Body of pancreas (tissue), 4 donors: ENCODE measurements at regions not wholly inside any gene's neighbourhood (a gene's known extent, or its start where the extent isn't known, plus 50 kb on each side); places are given as distances from the start of the nearest gene placed in this dataset.

ENCODE experiments used
- ATAC-seq: fragments of 150-250 bp; one replicate; pipeline ENCODE4 v1.9.1; 2016
- DNase-seq, 4 donors: peaks; one replicate each; pipeline ENCODE4 v3.0.0-alpha.2; 2019
- H3K27ac ChIP-seq, 4 donors: fragments of 200-600 bp; sonication (generic); 1 replicate in 3 of 4; 2 replicates in 1 of 4; pipeline versions ENCODE4 v1.5.1 to v1.6.1; 2016 to 2019; ENCODE audit warnings: mild to moderate bottlenecking in 1 of 4, mixed read lengths in 1 of 4, moderate library complexity in 1 of 4
- H3K27me3 ChIP-seq, 2 donors: fragments of 200-600 bp; sonication (generic); one replicate each; pipeline ENCODE4 v1.6.0; 2016; ENCODE audit warnings: mild to moderate bottlenecking in 1 of 2
- H3K36me3 ChIP-seq, 2 donors: fragments of 200-600 bp; sonication (generic); replicated peaks in 1 of 2; 2 replicates each; pipeline ENCODE4 v1.5.1; 2016; ENCODE audit warnings: low read depth in 2 of 2; ENCODE audit not compliant: insufficient read depth in 1 of 2
- H3K4me1 ChIP-seq: fragments of 200-600 bp; sonication (generic); one replicate; pipeline ENCODE4 v1.6.0; 2016
- H3K4me3 ChIP-seq, 2 donors: fragments of 200-600 bp; sonication (generic); 1 replicate in 1 of 2; 2 replicates in 1 of 2; pipeline ENCODE4 v1.5.1; 2016 to 2019
- H3K9me3 ChIP-seq, 3 donors: fragments of 200-600 bp; sonication (generic); 1 replicate in 2 of 3; 2 replicates in 1 of 3; pipeline ENCODE4 v1.5.1; 2016
- POLR2A ChIP-seq, 3 donors: fragments of 450-650 bp; IDR thresholded peaks; one replicate each; pipeline ENCODE4 v1.6.1; 2016; ENCODE audit warnings: antibody characterized with exemption in 3 of 3, mild to moderate bottlenecking in 2 of 3
- WGBS, 2 donors: methylation state at CpG; one replicate each; pipeline ENCODE4 v1.1.5; 2017; 5-methylcytosine and 5-hydroxymethylcytosine counted together
- intact Hi-C: fragments of 100-400 bp; cut with DNase I; formaldehyde crosslinking; loops from one replicate; pipeline ENCODE4 v1.15.1; 2023
- TF ChIP-seq, protein P1 (sequence below), 7 experiments: fragments of 450-650 bp in 4 of 7; fragments of 200-600 bp in 3 of 7; sonication (generic) in 3 of 7; IDR thresholded peaks; one replicate each; pipeline ENCODE4 v1.5.1; 2016 to 2019; ENCODE audit warnings: antibody characterized with exemption in 7 of 7

DNA sequence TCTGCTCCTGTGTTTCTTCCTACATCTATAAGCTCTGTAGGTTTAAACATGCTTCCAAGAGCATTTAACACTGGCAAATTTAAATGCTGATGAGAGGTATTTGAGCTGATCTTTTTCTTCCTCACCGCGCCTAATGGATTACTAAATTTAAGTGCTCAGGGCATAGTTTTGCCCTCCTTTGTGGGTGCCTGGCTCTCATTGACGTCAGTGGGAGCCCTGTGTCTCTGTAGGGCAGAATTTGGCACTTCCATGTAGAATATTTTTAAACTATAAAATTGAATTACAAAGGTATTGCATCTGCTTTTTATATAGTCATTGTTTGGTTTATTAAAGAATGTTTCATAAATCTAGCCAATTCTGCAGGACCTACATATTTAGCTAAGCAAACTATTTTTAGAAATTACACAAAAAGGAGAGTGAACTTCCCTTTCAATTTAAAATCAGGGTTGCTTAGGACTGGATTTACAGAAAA is 444.8 kb downstream of the AEBP2 start:
- intact Hi-C loops = no loop called here
- Histone ChIP-seq H3K27ac (no peak overlapping the region), H3K27me3 (no peaks in the 10 kb centered on the region), H3K4me1 (no peaks in the 10 kb centered on the region), H3K4me3 (no peak overlapping the region), H3K36me3 (no peaks in the 10 kb centered on the region), H3K9me3 (no peaks in the 10 kb centered on the region)
- DNase-seq = no peak
- WGBS, 2 donors = 82 to 84% methylated on average over 3 of the region's 3 CpGs
- no peak for TF ChIP-seq POLR2A (IDR thresholded peaks at IDR 0.05)
- TF ChIP-seq, protein P1, sequence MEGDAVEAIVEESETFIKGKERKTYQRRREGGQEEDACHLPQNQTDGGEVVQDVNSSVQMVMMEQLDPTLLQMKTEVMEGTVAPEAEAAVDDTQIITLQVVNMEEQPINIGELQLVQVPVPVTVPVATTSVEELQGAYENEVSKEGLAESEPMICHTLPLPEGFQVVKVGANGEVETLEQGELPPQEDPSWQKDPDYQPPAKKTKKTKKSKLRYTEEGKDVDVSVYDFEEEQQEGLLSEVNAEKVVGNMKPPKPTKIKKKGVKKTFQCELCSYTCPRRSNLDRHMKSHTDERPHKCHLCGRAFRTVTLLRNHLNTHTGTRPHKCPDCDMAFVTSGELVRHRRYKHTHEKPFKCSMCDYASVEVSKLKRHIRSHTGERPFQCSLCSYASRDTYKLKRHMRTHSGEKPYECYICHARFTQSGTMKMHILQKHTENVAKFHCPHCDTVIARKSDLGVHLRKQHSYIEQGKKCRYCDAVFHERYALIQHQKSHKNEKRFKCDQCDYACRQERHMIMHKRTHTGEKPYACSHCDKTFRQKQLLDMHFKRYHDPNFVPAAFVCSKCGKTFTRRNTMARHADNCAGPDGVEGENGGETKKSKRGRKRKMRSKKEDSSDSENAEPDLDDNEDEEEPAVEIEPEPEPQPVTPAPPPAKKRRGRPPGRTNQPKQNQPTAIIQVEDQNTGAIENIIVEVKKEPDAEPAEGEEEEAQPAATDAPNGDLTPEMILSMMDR (IDR thresholded peaks at IDR 0.05) = no peak
- no peak for ATAC-seq

GRCh38 chr12:19885093-19885812 is 446.0 kb downstream of the AEBP2 start:
- Histone ChIP-seq H3K27me3 (no peaks in the 10 kb centered on the region), H3K27ac (no peak overlapping the region), H3K36me3 (no peaks in the 10 kb centered on the region), H3K4me3 (no peak overlapping the region), H3K4me1 (no peaks in the 10 kb centered on the region), H3K9me3 (no peaks in the 10 kb centered on the region)
- TF ChIP-seq, protein P1 (IDR thresholded peaks at IDR 0.05) = no peak
- no peak for TF ChIP-seq POLR2A (IDR thresholded peaks at IDR 0.05)
- ATAC-seq (no peak), DNase-seq (no peak)
- intact Hi-C loops = no loop called here
- 80 to 85% methylated on average over 8 of the region's 8 CpGs for WGBS, 2 donors

DNA sequence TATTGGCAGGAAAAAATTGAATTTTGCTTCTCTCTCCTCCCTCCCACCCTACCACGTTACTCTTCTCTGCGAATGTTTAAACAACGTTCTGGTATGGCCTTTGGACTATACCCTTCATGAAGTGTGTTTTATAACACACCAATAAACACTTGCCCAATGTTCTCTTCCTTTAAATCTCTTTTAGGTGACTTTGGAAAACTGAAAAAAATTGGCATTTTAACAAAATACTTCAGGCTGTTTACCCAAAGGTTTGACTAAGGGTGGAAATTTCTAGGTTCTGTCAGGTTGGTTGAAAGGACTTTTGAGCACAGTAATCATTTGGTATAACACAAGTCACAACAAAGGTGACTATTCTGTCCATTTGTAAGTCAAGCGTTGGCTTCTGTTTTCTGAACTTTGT is 446.8 kb downstream of the AEBP2 start:
- TF ChIP-seq, protein P1 (IDR thresholded peaks at IDR 0.05) = no peak
- TF ChIP-seq POLR2A (IDR thresholded peaks at IDR 0.05) = no peak
- WGBS, 2 donors = 55% methylated on average over 4 of the region's 4 CpGs
- Histone ChIP-seq H3K9me3 (no peaks in the 10 kb centered on the region), H3K27ac (no peak overlapping the region), H3K4me3 (no peak overlapping the region), H3K4me1 (no peaks in the 10 kb centered on the region), H3K27me3 (no peaks in the 10 kb centered on the region), H3K36me3 (no peaks in the 10 kb centered on the region)
- no peak for DNase-seq
- ATAC-seq = no peak
- intact Hi-C loops = no loop called here

DNA sequence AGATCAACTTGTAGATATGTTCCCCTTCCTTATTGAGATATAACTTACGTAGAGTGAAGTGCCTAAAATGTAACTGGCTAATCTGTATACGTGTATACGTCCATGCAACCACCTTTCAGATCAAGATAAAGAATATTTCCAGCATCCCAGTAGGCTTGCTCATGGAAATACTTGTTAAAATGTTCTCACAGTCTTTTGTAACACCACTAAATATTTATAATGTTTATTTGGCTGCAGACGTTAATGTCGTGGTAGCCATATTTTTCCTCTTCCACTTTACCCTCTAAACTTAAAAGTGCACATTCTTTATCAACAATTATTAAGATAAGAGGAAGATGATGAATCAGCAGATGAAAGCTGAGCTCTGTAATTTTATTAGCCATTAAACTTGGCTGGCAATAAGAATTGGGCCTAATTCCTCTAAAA is 447.4 kb downstream of the AEBP2 start:
- DNase-seq (no peak), ATAC-seq (no peak)
- intact Hi-C loops = no loop called here
- Histone ChIP-seq H3K9me3 (no peaks in the 10 kb centered on the region), H3K36me3 (no peaks in the 10 kb centered on the region), H3K27ac (no peak overlapping the region), H3K27me3 (no peaks in the 10 kb centered on the region), H3K4me1 (no peaks in the 10 kb centered on the region), H3K4me3 (no peak overlapping the region)
- TF ChIP-seq, protein P1 (IDR thresholded peaks at IDR 0.05) = no peak
- no peak for TF ChIP-seq POLR2A (IDR thresholded peaks at IDR 0.05)
- 68 to 70% methylated on average over 5 of the region's 5 CpGs for WGBS, 2 donors

DNA sequence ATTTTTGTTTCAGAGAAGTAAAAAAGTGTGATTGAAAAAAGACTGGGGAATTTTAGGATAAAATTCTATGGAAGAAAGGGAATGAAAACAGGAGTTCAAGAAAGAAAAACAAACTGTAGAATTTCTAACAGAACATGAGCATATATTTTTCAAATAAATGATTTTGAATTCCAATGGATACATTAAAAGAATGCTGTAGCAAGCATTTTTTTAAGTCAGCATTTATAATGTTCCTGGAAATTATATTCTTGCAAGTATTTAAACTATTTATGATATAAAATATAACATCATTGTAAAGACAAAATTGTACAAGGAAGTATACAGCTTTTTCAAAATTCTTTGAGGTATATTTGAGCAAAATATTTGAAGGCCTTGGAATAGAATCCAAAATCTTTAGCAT is 450.7 kb downstream of the AEBP2 start:
- DNase-seq = no peak
- no peaks in the 10 kb centered on the region for H3K4me1 ChIP-seq
- intact Hi-C loops = no loop called here
- H3K27me3 ChIP-seq = no peaks in the 10 kb centered on the region
- no peak overlapping the region for H3K27ac ChIP-seq
- H3K36me3 ChIP-seq = no peaks in the 10 kb centered on the region
- no peak overlapping the region for H3K4me3 ChIP-seq
- TF ChIP-seq, protein P1 (IDR thresholded peaks at IDR 0.05) = no peak
- no peak for TF ChIP-seq POLR2A (IDR thresholded peaks at IDR 0.05)
- no peaks in the 10 kb centered on the region for H3K9me3 ChIP-seq
- ATAC-seq = no peak
